Uterus (tissue), 2 donors: ENCODE measurements at regions not wholly inside any gene's neighbourhood (a gene's known extent, or its start where the extent isn't known, plus 50 kb on each side); places are given as distances from the start of the nearest gene placed in this dataset.

Experiments
- CTCF ChIP-seq, 4 experiments: fragments of 200-600 bp in 2 of 4; fragments of 450-650 bp in 2 of 4; sonication (generic) in 2 of 4; IDR thresholded peaks; one replicate each; pipeline ENCODE4 v1.5.1; 2016 to 2019; ENCODE audit warnings: antibody characterized with exemption in 4 of 4, mild to moderate bottlenecking in 2 of 4, moderate library complexity in 1 of 4
- POLR2A ChIP-seq, 2 donors: fragments of 450-650 bp; IDR thresholded peaks; one replicate each; pipeline ENCODE4 v1.6.1; 2016; ENCODE audit warnings: antibody characterized with exemption in 2 of 2, mild to moderate bottlenecking in 1 of 2, moderate library complexity in 1 of 2

GRCh38 chr13:28586439-28587173, 72.3 kb upstream of the POMP start:
- no peak for TF ChIP-seq POLR2A (IDR thresholded peaks at IDR 0.05)
- no peak for TF ChIP-seq CTCF (IDR thresholded peaks at IDR 0.05)
